ENCODE measurements at regions not wholly inside any gene's neighbourhood (a gene's known extent, or its start where the extent isn't known, plus 50 kb on each side); places are given as distances from the start of the nearest gene placed in this dataset.

DNA sequence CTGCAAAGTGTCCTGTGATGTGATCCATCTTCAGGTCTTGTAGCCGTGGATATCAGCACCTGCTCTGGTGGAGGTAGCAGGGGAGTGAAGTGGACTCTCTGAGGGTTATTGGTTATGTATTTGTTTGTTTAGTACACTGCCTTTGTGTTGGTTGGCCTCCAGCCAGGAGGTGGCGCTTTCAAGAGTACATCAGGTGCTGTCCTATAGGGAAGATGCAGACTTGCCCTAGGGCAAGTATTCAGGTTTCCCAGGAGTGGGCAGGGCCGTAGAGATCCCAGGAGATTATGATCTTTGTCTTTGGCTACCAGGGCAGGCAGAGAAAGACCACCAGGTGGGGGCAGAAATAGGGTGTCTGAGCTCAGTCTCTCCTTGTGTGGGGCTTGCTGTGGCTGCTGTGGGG lies 411.8 kb downstream of the SOX11 start:
- TF ChIP-seq, protein P1, sequence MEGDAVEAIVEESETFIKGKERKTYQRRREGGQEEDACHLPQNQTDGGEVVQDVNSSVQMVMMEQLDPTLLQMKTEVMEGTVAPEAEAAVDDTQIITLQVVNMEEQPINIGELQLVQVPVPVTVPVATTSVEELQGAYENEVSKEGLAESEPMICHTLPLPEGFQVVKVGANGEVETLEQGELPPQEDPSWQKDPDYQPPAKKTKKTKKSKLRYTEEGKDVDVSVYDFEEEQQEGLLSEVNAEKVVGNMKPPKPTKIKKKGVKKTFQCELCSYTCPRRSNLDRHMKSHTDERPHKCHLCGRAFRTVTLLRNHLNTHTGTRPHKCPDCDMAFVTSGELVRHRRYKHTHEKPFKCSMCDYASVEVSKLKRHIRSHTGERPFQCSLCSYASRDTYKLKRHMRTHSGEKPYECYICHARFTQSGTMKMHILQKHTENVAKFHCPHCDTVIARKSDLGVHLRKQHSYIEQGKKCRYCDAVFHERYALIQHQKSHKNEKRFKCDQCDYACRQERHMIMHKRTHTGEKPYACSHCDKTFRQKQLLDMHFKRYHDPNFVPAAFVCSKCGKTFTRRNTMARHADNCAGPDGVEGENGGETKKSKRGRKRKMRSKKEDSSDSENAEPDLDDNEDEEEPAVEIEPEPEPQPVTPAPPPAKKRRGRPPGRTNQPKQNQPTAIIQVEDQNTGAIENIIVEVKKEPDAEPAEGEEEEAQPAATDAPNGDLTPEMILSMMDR (IDR thresholded peaks at IDR 0.05), result peak in 2 of 6 experiments; percentile 2 to 5
- no peak for TF ChIP-seq POLR2A (IDR thresholded peaks at IDR 0.05)

Data from Peyer's patch (tissue), 4 donors.